B cell (primary cell): ENCODE measurements at regions not wholly inside any gene's neighbourhood (a gene's known extent, or its start where the extent isn't known, plus 50 kb on each side); places are given as distances from the start of the nearest gene placed in this dataset.

Source experiments
- ATAC-seq: fragments of 200-7000 bp; cut with Tn5 transposase; one replicate; pipeline ENCODE4 v1.10.0; 2021; ENCODE audit warnings: low read depth, mild to moderate bottlenecking, moderate number of reproducible peaks, moderate library complexity
- CTCF ChIA-PET: fragments of 350-600 bp; sonication (Branson Sonifier 250); formaldehyde crosslinking; loops from one replicate; lab custom pipeline; 2021; ENCODE audit warnings: antibody characterized with exemption, inconsistent platforms; lab: Charles Lee
- POLR2A ChIA-PET: fragments of 350-600 bp; sonication (Branson Sonifier 250); formaldehyde crosslinking; loops from one replicate; lab custom pipeline; 2021; ENCODE audit warnings: antibody characterized with exemption; lab: Charles Lee
- DNase-seq: peaks from one replicate; pipeline ENCODE4 v3.0.0; 2013
- H2AFZ ChIP-seq: 2 replicates; pipeline ENCODE4 v1.6.1; 2012; ENCODE audit warnings: mild to moderate bottlenecking, low read depth, low read length; ENCODE audit not compliant: insufficient read depth, poor library complexity, severe bottlenecking
- H3K27ac ChIP-seq, 2 donors: 1 replicate in 1 of 2; 2 replicates in 1 of 2; pipeline ENCODE4 v1.5.1; 2012 to 2013; ENCODE audit warnings: low read length in 2 of 2, mild to moderate bottlenecking in 2 of 2, moderate library complexity in 1 of 2
- H3K27me3 ChIP-seq, 4 experiments: fragments of 200-600 bp in 1 of 4; sonication (generic) in 1 of 4; replicated peaks in 1 of 4; 1 replicate in 2 of 4; 2 replicates in 2 of 4; pipeline versions ENCODE4 v1.6.1 to v1.7.0; 2013 to 2016; ENCODE audit warnings: low read length in 3 of 4, mild to moderate bottlenecking in 2 of 4, mixed read lengths in 1 of 4, moderate library complexity in 1 of 4; ENCODE audit not compliant: insufficient read depth in 4 of 4, control insufficient read depth in 3 of 4; ENCODE audit errors: control extremely low read depth in 1 of 4
- H3K36me3 ChIP-seq, 2 experiments: replicated peaks in 1 of 2; 1 replicate in 1 of 2; 2 replicates in 1 of 2; pipeline versions ENCODE4 v1.6.1 to v1.7.1; 2013; ENCODE audit warnings: low read length in 1 of 2; ENCODE audit not compliant: insufficient read depth in 2 of 2, control insufficient read depth in 1 of 2; ENCODE audit errors: control extremely low read depth in 1 of 2, extremely low read depth in 1 of 2
- H3K4me1 ChIP-seq, 2 donors: fragments of 200-600 bp in 1 of 2; sonication (generic) in 1 of 2; 1 replicate in 1 of 2; 2 replicates in 1 of 2; pipeline versions ENCODE4 v1.5.1 to v1.6.1; 2013 to 2017; ENCODE audit warnings: low read length in 2 of 2; ENCODE audit not compliant: control insufficient read depth in 2 of 2, insufficient read depth in 2 of 2
- H3K4me2 ChIP-seq: replicated peaks from 2 replicates; pipeline ENCODE3; 2012; ENCODE audit warnings: mild to moderate bottlenecking, low read depth, low read length; ENCODE audit not compliant: poor library complexity, severe bottlenecking
- H3K4me3 ChIP-seq, 5 experiments: fragments of 200-600 bp in 1 of 5; sonication (generic) in 1 of 5; 1 replicate in 3 of 5; 2 replicates in 2 of 5; pipeline versions ENCODE4 v1.5.1 to v1.7.0; 2011 to 2016; ENCODE audit warnings: low read length in 4 of 5, mild to moderate bottlenecking in 4 of 5, low read depth in 2 of 5, control low read depth in 1 of 5, moderate library complexity in 1 of 5; ENCODE audit not compliant: insufficient read depth in 1 of 5; ENCODE audit errors: control extremely low read depth in 1 of 5, extremely low read depth in 1 of 5
- H3K79me2 ChIP-seq: fragments of 200-600 bp; sonication (generic); one replicate; pipeline ENCODE4 v1.6.0; 2016; ENCODE audit warnings: low read length; ENCODE audit not compliant: control insufficient read depth, insufficient read depth
- H3K9ac ChIP-seq: fragments of 200-600 bp; sonication (generic); 2 replicates; pipeline ENCODE4 v1.6.1; 2017; ENCODE audit warnings: mild to moderate bottlenecking, low read length, moderate library complexity
- H3K9me3 ChIP-seq, 3 donors: one replicate each; pipeline versions ENCODE4 v1.6.1 to v1.7.1; 2013; ENCODE audit warnings: low read length in 2 of 3; ENCODE audit not compliant: control insufficient read depth in 2 of 3, insufficient read depth in 1 of 3; ENCODE audit errors: control extremely low read depth in 1 of 3
- H4K20me1 ChIP-seq: 2 replicates; pipeline ENCODE4 v1.6.0; 2012; ENCODE audit warnings: mild to moderate bottlenecking, low read length; ENCODE audit not compliant: insufficient read depth, control insufficient read depth, poor library complexity, severe bottlenecking
- H3K27ac Mint-ChIP-seq: one replicate; pipeline ENCODE4 v1.8.0; 2021; ENCODE audit warnings: mixed read lengths
- H3K27me3 Mint-ChIP-seq: one replicate; pipeline ENCODE4 v1.8.0; 2021; ENCODE audit warnings: mixed read lengths
- H3K4me1 Mint-ChIP-seq: one replicate; pipeline ENCODE4 v1.8.0; 2021; ENCODE audit warnings: mixed read lengths
- H3K4me3 Mint-ChIP-seq: one replicate; pipeline ENCODE4 v1.8.0; 2021; ENCODE audit warnings: mixed read lengths
- H3K9me3 Mint-ChIP-seq: one replicate; pipeline ENCODE4 v1.8.0; 2022; ENCODE audit warnings: mixed read lengths; ENCODE audit not compliant: insufficient read depth
- CTCF ChIP-seq: fragments of 200-600 bp; IDR thresholded peaks from one replicate; pipeline ENCODE4 v1.8.0; 2022; ENCODE audit warnings: antibody characterized with exemption, mild to moderate bottlenecking
- EZH2 ChIP-seq: IDR thresholded peaks from 2 replicates; pipeline ENCODE4 v1.6.1; 2012; ENCODE audit warnings: borderline replicate concordance, low read depth, mild to moderate bottlenecking, moderate library complexity, low read length; ENCODE audit not compliant: insufficient read depth, poor library complexity, severe bottlenecking
- whole genome bisulfite sequencing: methylation state at CpG from one replicate; pipeline ENCODE4 v1.1.5; 2013; ENCODE audit warnings: missing lambda C conversion rate; ENCODE audit not compliant: insufficient coverage; 5-methylcytosine and 5-hydroxymethylcytosine counted together
- intact Hi-C: fragments of 100-400 bp; cut with micrococcal nuclease; formaldehyde crosslinking; loops from one replicate; pipeline ENCODE4 v1.10.0; 2022

GRCh38 chr14:51410897-51411296 lies 170.8 kb downstream of the TMX1 start:
- no peaks in the 10 kb centered on the region for H4K20me1 ChIP-seq
- TF ChIP-seq EZH2: no peak
- no peak for TF ChIP-seq CTCF
- no peaks in the 10 kb centered on the region for H3K9me3 ChIP-seq
- H2AFZ ChIP-seq: no peak overlapping the region
- ATAC-seq: no peak
- H3K4me3 Mint-ChIP-seq: no peak overlapping the region
- H3K9ac ChIP-seq: no peak overlapping the region
- no peaks in the 10 kb centered on the region for H3K9me3 Mint-ChIP-seq
- H3K27me3 ChIP-seq: no peaks in the 10 kb centered on the region
- no peak for DNase-seq
- ChIA-PET POLR2A (no interaction called here), CTCF (no interaction called here)
- no peaks in the 10 kb centered on the region for H3K4me1 ChIP-seq
- H3K79me2 ChIP-seq: no peaks in the 10 kb centered on the region
- H3K27ac Mint-ChIP-seq: no peak overlapping the region
- H3K27ac ChIP-seq: no peak overlapping the region
- intact Hi-C loops: no loop called here
- H3K4me1 Mint-ChIP-seq: no peaks in the 10 kb centered on the region
- WGBS: no CpG with 5 or more reads among the region's 3 CpGs
- no peaks in the 10 kb centered on the region for H3K36me3 ChIP-seq
- H3K4me2 ChIP-seq: no peak overlapping the region
- peaks cover 22% of the 10 kb centered on the region for H3K27me3 Mint-ChIP-seq
- no peak overlapping the region for H3K4me3 ChIP-seq

- Histone ChIP-seq H3K9me3 (peaks cover 0 to 29% (median 17%) of the 10 kb centered on the region in 3 donors), H3K27me3 (no peaks in the 10 kb centered on the region), H3K79me2 (no peaks in the 10 kb centered on the region), H3K36me3 (no peaks in the 10 kb centered on the region), H3K4me2 (no peak overlapping the region), H3K9ac (no peak overlapping the region), H3K27ac (peak overlapping the region; percentile 5 to 51), H4K20me1 (no peaks in the 10 kb centered on the region), H2AFZ (no peak overlapping the region), H3K4me3 (no peak overlapping the region), H3K4me1 (no peaks in the 10 kb centered on the region)
- ATAC-seq: no peak
- DNase-seq: peak; percentile 42
- Mint-ChIP-seq H3K27ac (no peak overlapping the region), H3K4me1 (peaks cover 6% of the 10 kb centered on the region), H3K27me3 (peaks cover 25% of the 10 kb centered on the region), H3K9me3 (peaks cover 5% of the 10 kb centered on the region), H3K4me3 (no peak overlapping the region)
- POLR2A ChIA-PET: no interaction called here
- CTCF ChIA-PET: no interaction called here
- TF ChIP-seq CTCF (no peak), EZH2 (no peak)
- intact Hi-C loops: no loop called here
- WGBS: 52% methylated on average over 6 of the region's 7 CpGs
These were observed 179.6 kb downstream of the TMX1 start for GRCh38 chr14:51419685-51420084.
